NCI-H2107 treated with DMSO at 0.1 percent for 48 hours (cell line): ENCODE measurements at regions not wholly inside any gene's neighbourhood (a gene's known extent, or its start where the extent isn't known, plus 50 kb on each side); places are given as distances from the start of the nearest gene placed in this dataset.
"Not testable (repeated sequence)": the region's sequence is repeated elsewhere in the genome, so short reads cannot be mapped to it uniquely, and the experiment has no call there.

ENCODE experiments used
- DNase-seq: peaks from one replicate; lab custom pipeline; 2025; ENCODE audit not compliant: unreplicated experiment; lab: John Stamatoyannopoulos, UW

- no peak for DNase-seq
These were observed 244.7 kb upstream of the WSB1 start for GRCh38 chr17:27049104-27049784.

DNA sequence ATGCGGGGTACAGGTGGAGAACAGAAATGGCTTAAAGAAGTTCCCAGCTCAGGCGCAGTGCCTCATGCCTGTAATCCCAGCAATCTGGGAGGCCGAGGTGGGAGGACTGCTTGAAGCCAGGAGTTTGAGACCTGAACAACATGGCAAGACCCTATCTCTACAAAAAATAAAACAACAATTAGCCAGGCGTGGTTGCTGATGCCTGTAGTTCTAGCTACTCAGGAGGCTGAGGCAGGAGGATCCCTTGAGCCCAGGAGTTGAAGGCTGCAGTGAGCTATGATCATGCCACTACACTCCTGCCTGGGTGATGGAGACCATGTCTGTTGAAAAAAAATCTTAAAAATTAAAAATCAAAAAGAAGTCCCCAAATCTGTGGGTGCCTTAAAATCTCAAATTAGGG, 228.3 kb upstream of the WSB1 start:
- DNase-seq, result no peak

DNA sequence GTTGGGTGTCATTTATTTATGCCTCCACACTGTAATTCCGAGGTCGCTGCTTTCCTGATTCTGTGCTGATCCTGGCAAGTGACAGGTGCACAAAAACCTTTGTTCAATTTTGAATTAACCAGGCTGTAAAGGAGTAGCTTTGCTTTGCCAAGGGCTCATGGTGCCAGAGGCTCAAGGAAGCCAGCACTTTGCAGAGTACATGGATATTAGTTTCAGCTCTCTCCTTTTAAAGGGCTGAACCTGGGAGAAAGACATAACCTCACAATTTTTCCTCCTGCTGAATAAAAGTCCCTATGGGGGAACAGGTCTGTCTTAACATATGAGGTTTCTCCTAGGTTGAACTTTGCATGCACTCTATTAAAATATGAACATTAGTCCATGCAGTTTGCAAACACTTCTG, 227.6 kb upstream of the WSB1 start:
- DNase-seq, result no peak

- no peak for DNase-seq
These were observed 223.9 kb upstream of the WSB1 start for GRCh38 chr17:27069842-27070508.

DNA sequence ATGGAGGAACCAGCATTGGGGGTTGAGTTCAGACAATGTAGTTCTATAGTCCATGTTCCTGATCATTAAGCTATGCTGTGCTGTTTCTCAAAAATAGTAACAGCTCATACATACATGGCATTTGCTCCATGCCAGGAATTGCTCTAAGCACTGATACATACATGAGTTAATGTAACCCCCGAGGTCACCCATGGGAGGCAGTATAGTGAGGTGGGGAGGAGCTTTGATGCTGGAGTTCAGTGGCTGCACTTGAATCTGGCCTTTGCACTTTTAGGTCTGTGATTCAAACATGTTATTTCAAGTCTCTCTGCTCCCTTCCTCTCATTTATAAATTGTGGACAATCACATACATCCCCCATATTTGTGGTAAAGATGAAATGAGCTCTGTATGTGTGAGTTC, 223.1 kb upstream of the WSB1 start:
- DNase-seq, result no peak

DNA sequence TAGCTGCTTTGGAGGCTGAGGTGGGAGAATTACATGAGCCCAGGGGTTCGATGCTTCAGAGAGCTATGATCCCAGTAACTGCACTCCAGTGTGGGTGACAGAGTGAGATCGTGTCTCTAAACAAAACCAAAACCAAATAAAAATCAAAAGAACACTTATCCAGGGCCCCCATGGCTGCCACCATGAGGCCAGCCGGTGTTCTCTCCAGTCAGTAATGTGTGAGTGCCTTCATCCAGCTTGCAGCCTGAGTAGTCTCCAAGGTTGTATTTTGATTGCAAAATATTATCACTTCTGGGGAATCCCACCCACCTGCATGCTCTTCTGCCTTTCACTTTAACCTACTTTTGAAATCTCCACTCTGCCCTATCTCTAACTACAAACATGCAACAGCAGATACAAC, 221.0 kb upstream of the WSB1 start:
- DNase-seq, result no peak

- DNase-seq, result no peak
These were observed 217.1 kb upstream of the WSB1 start for GRCh38 chr17:27076814-27077213.

GRCh38 chr17:27078296-27078695, 215.6 kb upstream of the WSB1 start:
- no peak for DNase-seq

DNA sequence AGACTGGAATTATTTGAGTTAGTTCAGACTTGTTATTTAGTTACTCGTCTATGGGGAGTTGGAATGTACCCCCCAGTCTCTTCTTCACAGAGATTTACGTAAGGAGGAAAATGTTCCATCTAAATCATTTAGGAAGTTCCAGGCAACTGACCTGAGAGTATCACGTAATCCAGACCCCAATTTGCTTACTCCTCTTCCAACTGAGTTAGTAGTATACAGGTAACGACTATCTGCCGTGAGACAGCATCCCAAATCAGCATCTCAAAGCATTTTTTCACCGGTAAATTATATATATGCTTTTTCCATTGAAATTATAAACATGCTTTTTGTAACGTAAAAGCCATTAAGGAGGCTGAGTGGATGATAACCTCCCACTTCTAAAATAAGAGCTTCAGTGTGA, 214.3 kb upstream of the WSB1 start:
- DNase-seq, result no peak

DNA sequence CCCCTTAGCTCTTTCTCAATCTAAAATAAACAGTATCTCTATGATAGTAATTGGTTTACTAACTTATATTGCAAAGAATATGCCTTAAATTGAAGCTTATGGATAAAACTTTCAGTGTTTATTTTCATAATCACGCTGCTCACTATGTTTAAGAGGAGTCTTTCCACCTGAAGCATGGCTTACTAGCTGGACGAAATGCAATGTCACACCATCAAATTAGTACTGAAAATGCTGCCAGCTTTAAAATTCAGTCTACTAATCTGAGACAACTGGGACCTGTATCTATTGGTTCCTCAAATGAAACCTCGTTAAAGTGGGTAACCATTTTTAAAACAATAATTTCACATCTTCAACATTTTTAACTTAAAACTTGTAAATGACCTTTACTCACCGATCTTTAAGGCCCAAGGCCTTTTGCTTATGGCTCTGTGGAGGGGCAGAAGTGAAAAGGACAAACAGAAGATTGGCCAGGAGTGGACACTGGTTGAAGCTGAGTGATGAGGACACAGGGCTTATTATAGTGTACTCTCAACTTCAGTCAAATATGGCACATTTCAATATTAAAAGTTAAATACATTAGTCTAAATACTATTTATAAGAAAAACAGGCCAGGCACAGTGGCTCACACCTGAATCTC, 212.8 kb upstream of the WSB1 start:
- DNase-seq, result no peak

DNA sequence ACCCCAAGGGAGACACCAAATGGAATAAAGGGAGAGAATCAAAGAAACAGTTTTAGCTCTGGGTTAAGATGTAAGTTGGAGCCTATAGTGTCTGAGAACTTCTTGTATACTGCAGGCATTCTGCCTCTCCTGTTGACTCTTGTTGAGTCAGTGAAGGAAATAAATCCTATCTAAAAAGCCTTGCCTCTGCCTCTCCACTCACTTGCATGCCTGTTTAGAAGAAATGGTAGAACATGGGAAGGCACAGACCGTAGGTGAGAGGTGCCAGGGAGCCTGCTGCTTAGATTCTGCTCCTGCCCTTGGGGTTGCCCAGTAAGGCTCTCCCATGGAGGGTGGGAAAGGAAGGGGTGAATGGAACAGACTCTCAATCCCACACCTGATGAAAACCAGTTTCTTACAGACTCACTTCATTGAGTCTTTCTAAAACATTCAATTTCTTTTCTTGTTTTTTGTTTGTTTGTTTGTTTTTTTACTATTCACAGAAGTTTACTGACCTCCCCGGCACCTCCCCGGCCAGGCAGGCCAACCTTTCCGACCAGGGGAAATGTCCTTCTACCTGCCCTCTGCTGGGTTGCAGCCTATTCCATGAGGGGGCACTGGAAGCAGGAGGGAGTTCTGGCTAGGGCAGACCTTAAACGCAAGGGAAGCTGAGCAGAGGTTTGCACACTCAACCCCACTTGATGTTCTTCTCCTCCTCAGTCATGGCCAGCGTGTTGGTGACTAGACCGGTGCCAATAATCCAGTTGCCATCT, 211.7 kb upstream of the WSB1 start:
- DNase-seq, result no peak

DNA sequence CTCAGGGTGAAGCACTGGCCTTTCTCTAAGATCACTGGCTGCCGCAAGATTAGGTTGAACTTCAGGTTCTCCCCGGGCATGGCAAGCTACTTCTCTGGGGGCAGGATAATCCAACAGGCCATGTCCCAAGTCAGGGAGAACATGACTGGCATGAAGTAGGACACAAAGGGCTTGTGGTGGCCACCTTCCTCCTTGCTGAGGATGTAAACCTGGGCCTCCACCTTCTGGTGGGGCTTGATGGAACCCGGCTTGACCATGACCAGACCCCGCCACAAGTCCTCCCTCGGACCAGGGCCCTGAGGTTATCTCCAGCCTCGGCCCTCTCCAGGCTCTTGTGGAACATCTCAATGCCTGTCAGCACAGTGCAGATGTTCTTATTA, 211.1 kb upstream of the WSB1 start:
- no peak for DNase-seq

DNA sequence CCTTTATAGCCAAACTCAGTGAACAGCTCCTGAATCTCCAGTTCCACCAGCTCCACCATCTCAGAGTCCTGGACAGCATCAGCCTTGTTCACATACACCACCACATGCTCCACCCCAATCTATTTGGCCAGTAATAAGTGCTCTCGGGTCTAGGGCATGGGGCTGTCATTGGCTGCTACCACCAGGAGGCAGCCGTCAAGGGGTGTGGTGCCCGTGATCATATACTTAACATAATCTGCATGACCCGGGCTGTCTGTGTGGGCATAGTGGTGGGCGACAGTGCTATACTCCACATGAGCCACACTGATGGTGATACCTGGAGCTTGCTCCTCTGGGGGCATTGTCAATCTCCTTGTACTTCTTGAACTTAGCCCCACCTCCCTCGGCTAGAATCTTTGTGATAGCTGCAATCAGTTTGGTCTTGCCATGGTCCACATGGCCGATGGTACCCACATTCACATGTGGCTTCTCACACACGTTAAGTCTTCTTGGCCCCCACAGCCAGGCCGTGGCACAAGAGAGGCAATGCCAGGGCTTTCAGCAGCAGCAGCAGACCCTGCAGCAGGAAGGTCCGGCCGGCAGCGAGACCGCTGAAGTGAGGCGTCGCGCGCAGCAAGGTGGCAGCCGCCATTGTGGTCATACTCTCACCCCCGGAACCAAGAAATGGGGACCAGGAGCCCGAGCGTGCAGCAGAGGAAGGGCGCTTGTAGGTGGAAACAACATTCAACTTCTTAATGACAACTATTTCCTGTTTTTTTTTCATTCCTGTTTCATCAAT, 210.3 kb upstream of the WSB1 start:
- no peak for DNase-seq

DNA sequence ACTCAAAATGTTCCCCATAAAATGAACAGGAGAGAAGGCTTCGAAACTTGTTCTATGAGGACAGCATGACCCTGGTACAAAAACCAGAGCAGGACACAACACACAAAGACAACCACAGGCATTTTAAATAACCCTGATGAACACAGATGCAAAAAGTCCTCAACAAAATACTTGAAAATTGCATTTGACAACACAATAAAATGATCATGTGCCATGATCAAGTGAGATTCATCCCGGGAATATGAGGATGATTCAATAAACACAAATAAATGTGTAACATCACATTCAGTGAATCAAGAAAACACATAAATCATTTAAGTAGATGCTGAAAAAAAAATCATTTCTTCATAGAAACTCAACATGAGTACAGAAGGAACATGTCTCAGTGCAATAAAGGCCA, 208.4 kb upstream of the WSB1 start:
- DNase-seq, result no peak

DNA sequence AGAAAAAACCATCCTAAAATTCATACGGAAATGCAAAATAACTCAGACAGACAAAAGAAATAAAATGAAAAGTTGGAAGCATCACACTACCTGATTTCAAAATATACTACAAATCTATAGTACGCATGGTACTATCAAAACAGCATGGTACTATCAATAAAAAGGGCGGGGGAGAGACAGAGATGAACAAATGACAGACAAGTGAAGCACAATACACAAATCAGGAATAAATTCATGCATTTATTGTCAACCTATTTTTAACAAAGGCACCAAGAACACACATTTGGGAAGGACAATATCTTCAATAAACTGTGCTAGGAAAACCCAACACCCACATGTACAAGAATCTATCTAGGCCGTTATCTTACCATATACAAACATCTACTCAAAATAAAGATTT, 207.4 kb upstream of the WSB1 start:
- no peak for DNase-seq

GRCh38 chr17:27087935-27088766, 205.8 kb upstream of the WSB1 start:
- no peak for DNase-seq

DNA sequence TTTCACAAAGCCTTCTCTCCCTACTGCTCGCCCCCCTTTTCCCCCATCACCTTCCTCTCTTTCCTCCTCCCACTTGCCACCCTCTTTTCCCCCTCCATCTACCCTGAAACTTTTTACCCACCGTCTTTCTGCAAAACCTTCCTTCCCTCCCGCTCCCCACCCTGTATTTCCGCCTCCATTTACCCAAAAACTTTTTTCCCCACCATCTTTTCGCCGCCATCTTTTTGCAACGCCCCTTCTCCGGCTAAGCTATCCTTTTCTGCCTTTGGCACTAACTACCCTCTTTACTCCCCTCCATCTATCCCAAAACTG, 205.2 kb upstream of the WSB1 start:
- no peak for DNase-seq

DNA sequence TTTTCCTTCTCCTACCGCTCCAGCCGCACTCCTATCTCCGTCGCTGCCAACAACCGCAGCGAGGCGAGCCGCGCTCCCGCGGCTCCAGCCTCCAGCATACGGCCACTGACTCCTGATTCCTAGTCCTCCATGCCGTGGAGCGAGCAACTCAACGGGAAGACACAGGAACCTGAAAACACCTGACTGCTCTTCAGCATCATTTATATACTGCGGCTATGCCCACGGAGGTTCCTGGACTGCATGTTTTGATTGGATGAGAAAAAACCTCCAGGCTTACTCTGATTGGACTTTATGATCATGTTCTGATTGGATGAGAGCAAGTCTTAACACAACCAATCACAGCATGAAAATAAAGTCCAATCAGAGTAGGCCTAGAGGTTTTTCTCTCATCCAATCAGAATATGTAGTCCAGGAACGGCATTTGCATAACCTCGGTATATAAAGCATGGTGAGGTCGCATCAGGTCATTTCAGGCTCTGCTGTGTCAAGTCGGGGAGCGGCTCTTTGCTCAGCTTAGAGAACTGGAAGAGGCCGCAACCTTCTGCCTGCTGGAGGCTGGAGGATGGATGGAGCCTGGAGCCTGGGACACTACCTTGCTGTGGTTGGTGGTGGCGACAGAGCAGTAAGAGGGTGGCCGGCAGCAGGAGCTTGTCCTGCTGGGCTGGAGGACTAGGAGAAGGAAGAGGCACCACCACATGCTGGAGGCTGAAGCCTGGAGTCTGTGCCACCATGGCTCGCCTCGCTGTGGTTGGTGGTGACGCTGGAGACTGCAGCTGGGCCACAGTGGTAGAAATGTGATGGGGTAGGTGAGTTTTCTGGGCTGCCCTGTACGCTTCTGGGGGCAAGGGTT, 204.6 kb upstream of the WSB1 start:
- DNase-seq, result not testable (repeated sequence)

- DNase-seq, result no peak
These were observed 204.0 kb upstream of the WSB1 start for GRCh38 chr17:27089929-27090247.
